Stimulated activated CD4-positive, alpha-beta T cell treated with anti-CD3 and anti-CD28 coated beads, Interleukin-15, amount 100 ng/mL, for 48 hours (primary cell): ENCODE measurements at regions not wholly inside any gene's neighbourhood (a gene's known extent, or its start where the extent isn't known, plus 50 kb on each side); places are given as distances from the start of the nearest gene placed in this dataset.
"Not testable (repeated sequence)": the region's sequence is repeated elsewhere in the genome, so short reads cannot be mapped to it uniquely, and the experiment has no call there.

ENCODE experiments used
- DNase-seq, 2 donors: peaks; one replicate each; pipeline ENCODE4 v3.0.0-alpha.2; 2020; ENCODE audit warnings: low read depth in 2 of 2

DNA sequence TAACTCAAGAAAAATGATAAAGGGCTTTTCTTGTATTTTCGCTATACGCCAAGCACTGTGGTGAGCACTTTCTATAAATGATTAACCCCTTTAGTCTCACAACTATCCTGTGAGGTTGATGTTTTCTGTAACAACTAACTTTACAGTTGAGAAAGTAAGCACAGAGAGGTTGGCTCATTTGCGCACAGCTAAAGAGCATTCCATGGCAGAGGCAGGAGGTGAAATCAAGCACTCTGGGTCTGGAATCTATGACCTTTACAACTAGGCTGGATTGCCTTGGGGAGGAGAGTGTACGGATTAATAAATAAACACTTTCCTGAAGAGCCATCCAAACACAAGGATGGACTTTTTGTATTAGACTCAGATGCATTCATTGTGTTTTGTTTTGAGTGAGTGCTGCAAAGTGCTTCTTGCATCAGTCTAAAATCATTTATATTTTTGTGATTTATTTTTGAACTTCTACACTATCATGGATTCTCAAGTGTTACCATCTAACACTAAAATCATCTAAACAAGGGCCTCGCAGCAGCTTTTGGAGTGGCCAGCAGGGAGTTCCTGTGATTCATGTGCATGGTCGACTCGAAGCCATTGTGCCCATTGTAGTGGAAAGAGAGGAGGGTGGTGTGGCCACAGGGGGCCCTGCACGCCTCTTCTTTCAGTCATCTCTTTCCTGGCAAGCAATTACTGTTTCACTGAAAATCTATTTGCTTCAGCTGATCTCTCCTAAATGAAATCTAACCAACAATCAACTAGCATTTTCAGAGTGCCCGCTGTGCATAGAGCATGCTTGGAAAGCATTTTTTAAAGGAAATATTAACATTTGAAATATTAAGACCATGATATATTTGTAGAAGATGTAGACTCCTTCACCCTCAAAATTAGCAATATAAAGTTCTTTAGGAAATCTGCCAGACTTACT lies 633.4 kb upstream of the COBL start:
- no peak for DNase-seq

DNA sequence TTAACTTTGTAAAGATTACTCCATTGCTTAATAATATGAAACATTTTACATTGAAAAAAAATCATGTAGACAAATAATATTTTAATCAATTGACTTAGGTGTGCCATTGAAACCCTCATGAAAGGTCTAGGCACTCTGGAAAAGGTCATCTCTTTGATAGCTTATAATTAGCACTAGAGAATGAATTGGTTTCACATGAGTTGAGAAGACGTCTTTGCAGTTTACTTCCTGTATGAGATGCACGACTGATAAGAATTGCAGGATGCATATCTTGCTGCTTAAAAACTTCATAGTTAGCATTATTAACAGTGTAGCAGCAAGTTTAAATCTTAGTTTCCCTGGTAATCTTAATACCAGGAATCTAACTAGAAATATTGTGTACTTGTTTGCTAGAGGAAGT lies 614.2 kb upstream of the COBL start:
- DNase-seq: no peak

DNA sequence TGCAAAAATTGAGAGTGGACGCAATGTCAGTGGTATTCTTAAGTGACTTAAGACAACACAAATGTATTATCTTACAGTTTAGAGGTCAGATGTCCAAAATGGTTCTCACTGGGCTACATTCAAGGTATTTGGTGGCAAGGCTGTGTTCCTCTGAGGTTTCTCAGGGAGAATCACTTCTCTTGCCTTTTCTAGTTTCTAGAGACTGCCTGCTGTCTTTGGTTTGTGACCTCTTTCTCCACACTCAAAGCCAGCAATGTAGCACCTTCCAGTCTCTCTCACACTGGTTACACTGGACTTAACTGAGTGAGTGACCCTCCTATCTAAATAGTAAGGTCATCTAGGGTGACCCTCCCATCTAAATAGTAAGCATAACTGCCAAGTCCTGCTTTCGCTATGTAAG lies 613.2 kb upstream of the COBL start:
- no peak for DNase-seq

DNA sequence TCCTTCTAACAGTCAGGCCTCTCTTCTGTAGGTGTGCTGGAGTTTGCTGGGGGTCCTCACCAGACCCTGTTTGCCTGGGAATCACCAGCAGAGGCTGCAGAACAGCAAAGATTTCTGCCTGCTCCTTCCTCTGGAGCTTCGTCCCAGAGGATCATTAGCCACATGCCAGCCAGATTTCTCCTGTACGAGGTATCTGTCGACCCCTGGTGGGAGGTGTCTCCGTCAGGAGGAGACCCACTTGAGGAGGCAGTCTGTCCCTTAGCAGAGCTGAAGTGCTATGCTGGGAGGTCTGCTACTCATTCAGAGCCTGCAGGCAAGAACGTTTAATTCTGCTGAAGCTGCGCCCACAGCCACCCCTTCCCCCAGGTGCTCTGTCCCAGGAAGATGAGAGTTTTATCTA lies 611.1 kb upstream of the COBL start:
- DNase-seq: no peak

DNA sequence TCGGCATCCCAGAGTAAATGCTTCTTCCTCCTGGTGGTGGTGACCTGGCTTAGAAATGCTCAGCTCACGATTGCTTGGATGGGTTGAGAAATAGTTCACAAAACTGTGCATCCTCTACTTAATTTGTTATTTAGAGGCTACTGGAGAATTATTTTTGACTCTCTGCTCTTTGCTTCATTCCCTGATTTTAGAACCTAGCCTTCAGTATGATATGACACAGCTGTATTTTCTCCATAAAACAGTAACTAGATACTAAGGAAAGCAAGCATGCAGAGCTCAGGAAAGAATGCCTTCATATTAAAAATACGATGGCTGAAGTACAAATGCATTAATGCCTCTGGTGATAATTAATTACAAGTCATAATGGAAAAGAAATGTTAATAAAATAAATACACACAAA lies 602.0 kb upstream of the COBL start:
- DNase-seq: no peak

DNA sequence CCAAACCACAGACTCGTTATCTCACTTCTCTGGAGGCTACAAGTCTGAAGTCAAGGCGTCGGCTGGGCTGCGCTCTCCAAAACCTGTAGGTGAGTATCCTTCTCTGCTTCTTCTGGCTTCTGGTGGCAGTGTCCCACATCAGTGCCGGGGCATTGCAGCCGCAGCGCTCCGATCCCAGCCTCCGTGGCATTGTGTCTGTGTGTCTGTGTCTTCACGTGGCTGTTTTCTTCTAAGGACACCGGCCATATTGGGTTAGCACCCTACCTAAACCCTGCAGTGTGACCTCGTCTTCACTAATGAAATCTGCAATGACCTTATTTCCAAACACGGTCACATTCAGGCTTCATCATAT lies 584.9 kb upstream of the COBL start:
- DNase-seq: no peak

DNA sequence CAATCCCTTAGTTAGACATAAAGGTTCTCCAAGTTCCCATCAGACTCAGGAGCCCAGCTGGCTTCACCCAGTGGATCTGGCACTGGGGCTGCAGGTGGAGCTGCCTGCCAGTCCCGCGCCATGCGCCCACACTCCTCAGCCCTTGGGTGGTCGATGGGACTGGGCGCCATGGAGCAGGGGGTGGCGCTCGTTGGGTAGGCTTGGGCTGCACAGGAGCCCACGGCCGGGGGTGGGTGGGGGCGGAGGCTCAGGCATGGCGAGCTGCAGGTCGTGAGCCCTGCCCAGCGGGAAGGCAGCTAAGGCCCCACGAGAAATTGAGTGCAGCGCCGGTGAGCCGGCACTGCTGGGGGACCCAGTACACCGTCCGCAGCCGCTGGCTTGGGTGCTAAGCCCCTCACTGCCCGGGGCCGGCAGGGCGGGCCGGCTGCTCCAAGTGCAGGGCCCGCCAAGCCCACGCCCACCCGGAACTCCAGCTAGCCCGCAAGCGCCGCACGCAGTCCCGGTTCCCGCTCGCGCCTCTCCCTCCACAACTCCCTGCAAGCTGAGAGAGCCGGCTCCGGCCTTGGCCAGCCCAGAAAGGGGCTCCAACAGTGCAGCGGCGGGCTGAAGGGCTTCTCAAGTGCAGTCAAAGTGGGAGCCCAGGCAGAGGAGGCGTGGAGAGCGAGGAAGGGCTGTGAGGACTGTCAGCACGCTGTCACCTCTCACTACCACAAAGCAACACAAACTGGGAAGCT lies 584.3 kb upstream of the COBL start:
- DNase-seq: not testable (repeated sequence)

DNA sequence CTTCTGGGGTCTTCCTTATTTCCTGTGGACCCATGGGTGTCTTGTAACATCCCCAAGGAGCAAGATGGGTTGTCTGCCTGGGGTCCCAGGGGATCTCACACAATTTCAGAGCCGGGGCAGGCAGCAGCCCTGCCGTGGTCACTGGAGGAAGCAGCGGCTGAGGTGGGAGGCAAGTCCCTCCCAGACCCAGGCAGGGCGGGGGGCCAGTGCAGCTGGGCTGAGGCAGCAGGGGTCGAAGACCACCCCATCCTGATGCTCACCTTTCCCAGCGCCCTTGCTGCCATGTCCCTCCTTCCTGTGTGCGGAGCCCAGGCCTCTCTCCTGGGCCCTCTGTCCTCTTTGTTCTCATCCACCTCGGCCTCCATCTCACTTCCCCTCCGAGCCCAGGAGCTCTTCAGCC lies 583.0 kb upstream of the COBL start:
- no peak for DNase-seq

DNA sequence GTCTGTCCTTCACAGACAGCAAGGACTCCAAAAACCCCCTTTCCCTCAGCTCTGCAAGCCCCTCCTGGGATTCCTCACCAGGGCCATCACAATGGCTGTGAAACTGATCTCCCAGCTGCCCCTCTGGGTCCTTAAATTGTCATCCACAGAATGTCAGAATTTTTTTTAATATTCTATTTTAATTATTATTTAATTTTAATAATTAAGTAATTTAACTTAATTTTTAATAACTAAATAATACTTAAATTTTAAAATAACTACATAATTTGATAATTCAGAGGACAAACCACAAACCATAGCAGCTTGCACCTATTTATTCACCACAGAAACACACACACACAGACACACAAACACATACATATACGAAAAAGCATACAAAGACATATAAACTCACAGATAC lies 565.8 kb upstream of the COBL start:
- DNase-seq: no peak

DNA sequence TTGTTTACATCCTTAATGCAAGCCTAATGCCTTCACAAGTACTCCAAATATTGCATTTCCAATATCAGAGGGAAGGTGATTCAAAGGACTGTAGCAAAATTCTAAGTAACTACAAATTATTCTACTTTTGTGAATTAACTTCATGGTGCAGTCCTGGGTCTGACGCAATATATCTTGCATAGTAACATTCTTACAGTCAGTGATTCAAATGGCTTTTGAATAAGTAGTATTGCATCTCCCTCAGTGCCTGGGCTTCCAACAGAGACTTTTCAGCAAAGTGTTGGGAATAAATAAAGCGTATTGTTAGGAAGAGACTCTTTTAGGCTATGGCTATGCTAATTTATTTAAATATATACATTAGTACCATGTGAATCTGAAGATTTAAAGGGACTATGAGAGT lies 564.7 kb upstream of the COBL start:
- DNase-seq: no peak

DNA sequence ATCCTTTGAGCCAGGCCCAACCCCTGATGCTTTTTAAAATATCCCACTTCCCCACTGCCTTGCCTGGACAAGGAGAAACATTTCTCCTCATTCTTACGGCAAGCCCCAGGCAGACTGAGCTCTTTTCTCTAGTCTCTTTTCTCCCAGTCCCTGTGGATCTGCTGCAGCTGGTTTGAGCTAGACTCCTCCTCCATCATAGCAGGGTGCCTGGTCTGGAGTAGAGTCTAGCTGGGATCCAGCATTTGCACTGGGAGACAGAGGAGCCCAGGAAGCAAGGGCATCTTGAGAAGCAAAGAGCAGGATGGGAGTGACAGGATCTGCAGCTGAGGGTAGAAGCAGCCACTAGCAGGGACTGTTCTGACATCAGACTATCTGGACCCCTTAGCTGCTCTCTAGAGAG lies 562.3 kb upstream of the COBL start:
- DNase-seq: no peak

DNA sequence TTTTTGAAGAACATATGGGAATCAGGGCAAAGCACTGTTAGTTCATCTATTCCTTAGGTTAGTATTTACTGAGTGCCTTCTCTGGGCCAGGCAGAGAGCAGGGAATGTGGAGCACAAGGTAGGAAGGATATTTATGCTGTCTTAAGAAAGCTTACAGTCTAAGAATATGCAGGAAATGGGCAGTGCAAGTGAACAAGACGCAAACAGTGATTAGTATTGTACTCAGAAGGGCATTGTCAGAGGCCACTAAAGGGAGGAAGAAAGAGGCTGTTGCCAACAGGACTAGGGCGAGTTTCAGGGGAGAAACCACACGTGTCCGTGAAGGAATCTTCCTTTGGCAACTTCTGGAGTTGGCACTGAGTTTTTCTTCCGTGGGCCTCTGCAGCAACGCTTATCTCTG lies 552.8 kb upstream of the COBL start:
- no peak for DNase-seq

DNA sequence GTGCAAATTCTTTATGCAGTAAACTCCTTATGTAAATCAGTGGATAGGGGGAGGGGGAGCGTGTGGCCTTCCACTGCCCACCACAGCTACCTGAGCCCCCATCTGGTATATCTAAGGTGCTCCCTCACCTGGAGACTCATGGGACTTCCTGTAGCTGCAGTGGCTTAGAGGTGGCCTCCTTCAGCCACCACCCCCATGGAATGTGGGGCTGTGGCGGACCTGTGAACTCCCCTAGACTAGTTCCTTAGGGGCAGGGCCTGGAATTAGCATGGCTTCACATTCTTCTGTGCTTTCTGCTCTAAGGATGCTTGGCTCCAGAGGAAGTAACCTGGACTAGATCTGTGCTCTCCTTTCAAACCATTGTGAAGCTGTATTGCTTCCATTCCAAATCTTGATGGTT lies 550.5 kb upstream of the COBL start:
- DNase-seq: no peak

DNA sequence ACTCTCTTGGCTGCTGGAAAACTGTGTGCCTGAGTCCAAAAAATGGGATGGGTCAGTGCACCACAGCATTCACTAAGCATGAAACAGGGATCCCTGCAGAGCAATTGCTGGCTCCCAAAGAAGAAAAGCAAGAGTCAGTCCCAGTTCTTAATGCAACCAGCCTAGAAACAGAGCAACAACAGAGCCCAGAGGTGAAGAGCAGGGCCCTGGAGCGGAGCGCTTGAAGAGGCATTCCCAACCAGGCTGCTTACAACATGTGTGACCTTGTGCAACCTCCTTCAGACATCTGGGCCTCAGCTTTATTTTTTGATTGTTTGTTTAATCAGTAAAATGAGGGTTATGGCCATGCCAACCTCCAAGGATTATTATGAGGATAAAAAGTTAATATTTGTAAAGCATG lies 543.7 kb upstream of the COBL start:
- no peak for DNase-seq

DNA sequence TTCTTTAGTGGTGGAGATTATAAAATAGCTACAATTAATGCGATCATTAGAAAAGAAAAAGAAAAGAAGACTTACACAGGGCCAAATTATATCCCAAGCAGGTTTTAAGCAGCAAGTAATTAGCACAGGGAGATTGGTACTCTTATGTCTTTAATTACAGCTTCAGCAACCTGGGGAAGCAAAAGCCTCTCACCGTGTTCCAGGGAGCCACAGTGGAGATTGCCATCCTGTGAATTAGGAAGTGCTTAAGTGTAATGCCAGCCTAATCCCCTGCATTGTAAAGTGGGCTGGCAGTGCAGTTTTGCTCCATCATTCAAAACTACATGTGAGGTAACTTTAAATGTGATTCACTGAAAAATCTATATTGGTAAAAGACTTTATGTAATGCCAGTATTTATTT lies 533.5 kb upstream of the COBL start:
- no peak for DNase-seq

DNA sequence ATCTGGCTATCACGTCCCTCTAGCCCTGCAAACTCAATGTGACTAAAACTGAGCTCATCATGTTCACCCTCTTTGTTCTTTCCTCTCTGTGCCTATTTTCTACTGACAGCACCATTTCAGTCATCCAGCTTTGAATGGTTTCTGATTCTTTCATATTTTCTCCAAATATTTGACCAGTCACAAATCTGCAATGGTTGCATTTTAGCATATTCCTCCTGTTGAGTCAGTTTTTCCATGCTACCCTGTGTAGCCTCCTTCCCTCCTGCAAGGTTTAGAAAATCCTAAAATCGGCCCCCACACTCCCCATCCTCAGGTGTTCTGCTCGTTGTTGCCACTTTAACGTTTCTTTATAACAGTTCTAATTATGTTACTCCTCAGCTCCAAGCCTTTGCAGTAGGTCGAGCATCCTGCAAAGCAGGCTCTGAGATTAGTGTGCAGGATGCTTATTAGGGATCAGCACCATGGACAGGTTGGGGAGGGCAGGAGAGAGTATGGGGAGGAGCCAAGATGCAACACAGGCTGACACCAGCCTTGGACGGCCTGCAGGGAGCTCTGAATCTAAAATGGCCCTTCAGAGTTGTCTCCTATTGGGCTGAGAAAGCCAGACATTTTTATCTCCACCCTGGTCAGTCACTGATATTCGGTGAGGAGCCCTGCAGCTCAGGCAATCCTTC lies 531.0 kb upstream of the COBL start:
- DNase-seq: no peak

DNA sequence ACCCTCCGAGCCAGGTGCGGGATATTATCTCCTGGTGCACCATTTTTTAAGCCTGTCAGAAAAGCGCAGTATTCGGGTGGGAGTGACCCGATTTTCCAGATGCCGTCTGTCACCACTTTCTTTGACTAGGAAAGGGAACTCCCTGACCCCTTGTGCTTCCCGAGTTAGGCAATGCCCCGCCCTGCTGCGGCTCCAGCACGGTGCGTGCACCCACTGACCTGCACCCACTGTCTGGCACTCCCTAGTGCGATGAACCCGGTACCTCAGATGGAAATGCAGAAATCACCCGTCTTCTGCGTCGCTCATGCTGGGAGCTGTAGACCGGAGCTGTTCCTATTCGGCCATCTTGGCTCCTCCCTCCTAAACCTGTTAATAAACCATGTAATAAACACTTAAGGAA lies 522.5 kb upstream of the COBL start:
- not testable (repeated sequence) for DNase-seq

DNA sequence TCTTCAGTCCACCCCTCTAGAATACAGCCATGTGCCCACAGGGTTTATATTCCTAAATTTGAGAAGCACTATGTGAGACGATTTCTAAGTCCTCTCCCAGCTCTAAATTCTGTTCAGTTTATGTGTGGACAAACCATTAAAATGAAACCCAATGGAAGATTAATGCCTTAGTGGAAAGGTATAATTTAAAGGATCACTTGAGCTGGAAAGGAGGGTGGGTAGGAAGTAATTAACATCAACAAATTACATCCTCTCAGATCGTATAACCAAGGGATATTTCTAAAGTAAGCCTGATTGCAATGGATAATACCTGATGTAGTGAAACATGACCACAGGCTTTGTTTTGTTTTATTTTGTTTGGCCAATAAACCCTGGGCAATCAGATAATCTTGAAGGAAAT lies 511.0 kb upstream of the COBL start:
- DNase-seq: no peak

DNA sequence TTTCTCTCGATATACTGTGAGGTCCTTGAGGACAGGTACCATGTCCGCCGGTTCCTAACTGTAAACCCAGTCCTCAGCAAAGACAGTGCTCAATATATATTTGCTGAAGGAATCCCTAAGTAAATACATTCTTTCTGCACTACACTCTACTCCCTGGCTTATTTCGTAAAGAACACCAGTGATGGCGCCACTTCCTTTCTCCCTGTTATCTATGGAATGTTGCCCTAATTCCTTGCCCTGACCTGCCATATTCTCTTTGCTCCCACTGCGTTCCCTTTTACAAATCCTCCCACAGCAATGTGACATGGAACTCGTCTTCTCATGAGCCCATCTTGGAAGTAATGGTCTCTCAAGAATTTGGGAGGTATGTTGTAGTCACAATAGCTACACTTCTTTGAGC lies 507.4 kb upstream of the COBL start:
- DNase-seq: no peak

DNA sequence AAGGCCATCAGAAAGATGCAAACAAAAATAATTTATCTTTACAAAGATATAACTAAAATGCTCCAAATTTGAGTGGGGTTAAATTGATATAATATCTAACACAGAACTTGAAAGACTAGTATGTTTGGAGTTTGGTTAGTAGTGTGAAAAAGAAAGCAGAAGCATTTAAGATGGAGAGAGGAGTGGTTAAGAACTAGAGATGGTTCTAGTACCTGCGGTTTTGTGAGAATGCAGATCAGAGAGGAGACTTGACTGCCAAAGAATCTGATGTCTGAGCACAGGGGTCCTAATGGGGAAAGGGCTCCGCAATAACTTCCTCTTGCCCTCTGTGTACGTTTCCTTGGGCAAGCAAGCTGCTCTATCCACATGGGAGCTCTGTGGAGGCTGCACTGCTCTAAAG lies 506.8 kb upstream of the COBL start:
- DNase-seq: no peak

DNA sequence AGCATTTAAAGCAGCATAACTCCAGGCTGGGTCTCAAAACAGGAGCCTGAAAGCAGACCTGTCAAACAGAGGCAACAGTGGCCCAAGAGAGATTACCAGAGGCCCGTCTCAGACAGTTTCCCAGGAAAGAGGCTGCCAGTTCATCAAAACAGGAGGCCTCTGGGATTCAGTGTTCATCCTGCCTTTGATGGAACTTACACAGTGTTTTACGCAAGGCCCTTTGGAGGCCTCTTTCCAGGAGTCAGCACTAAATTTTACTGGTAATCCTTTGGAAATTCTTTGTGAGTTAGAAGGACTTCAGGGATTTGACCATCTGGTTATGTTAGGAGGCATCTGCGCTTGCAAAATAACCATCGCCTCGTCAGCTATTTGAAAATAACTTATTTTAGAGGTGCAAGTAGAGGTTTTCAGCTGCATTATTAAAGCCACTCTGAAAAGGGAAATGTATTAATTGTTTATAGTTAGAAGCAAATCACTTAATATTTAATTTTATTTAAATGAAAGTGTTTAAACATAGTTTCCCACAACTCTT lies 501.2 kb upstream of the COBL start:
- no peak for DNase-seq

DNA sequence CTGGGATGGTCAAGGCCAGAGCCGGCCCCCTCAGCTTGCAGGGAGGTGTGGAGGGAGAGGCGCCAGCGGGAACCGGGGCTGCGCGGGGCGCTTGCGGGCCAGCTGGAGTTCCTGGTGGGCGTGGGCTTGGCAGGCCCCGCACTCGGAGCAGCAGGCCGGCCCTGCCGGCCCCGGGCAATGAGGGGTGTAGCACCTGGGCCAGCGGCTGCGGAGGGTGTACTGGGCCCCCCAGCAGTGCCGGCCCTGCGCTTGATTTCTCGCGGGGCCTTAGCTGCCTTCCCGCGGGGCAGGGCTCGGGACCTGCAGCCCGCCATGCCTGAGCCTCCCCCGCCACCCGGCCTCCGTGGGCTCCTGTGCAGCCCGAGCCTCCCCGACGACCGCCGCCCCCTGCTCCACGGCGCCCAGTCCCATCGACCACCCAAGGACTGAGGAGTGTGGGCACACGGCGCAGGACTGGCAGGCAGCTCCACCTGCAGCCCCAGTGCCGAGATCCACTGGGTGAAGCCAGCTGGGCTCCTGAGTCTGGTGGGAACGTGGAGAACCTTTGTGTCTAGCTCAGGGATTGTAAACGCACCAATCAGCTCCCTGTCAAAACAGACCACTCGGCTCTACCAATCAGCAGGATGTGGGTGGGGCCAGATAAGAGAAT lies 489.3 kb upstream of the COBL start:
- DNase-seq: not testable (repeated sequence)
